ENCODE measurements at regions not wholly inside any gene's neighbourhood (a gene's known extent, or its start where the extent isn't known, plus 50 kb on each side); places are given as distances from the start of the nearest gene placed in this dataset.
A peak's percentile ranks its signal among the peaks of the same experiment; 100 is the strongest.

GRCh38 chr2:215671244-215671643 lies 235.4 kb upstream of the FN1 start:
- TF ChIP-seq CTCF (IDR thresholded peaks at IDR 0.05; ENCODE audit: control insufficient read depth, insufficient read depth, low read depth, low read length, missing control alignments), result no peak
- no peak for DNase-seq (ENCODE audit: low read depth)
- H3K4me3 ChIP-seq (ENCODE audit: control insufficient read depth, low read depth, low read length), result no peak overlapping the region

GRCh38 chr2:215670396-215670795 lies 234.5 kb upstream of the FN1 start:
- no peak overlapping the region for H3K4me3 ChIP-seq (ENCODE audit: control insufficient read depth, low read depth, low read length)
- TF ChIP-seq CTCF (IDR thresholded peaks at IDR 0.05; ENCODE audit: control insufficient read depth, insufficient read depth, low read depth, low read length, missing control alignments), result no peak
- no peak for DNase-seq (ENCODE audit: low read depth)

GRCh38 chr2:215668378-215668775 lies 232.5 kb upstream of the FN1 start:
- no peak overlapping the region for H3K4me3 ChIP-seq (ENCODE audit: control insufficient read depth, low read depth, low read length)
- no peak for DNase-seq (ENCODE audit: low read depth)
- TF ChIP-seq CTCF (IDR thresholded peaks at IDR 0.05; ENCODE audit: control insufficient read depth, insufficient read depth, low read depth, low read length, missing control alignments), result no peak

GRCh38 chr2:215667585-215668377 lies 231.9 kb upstream of the FN1 start:
- no peak for DNase-seq (ENCODE audit: low read depth)
- no peak for TF ChIP-seq CTCF (IDR thresholded peaks at IDR 0.05; ENCODE audit: control insufficient read depth, insufficient read depth, low read depth, low read length, missing control alignments)
- no peak overlapping the region for H3K4me3 ChIP-seq (ENCODE audit: control insufficient read depth, low read depth, low read length)

GRCh38 chr2:215664847-215665525 lies 229.1 kb upstream of the FN1 start:
- TF ChIP-seq CTCF (IDR thresholded peaks at IDR 0.05; ENCODE audit: control insufficient read depth, insufficient read depth, low read depth, low read length, missing control alignments), result no peak
- DNase-seq (ENCODE audit: low read depth), result peak; percentile 84
- H3K4me3 ChIP-seq (ENCODE audit: control insufficient read depth, low read depth, low read length), result no peak overlapping the region

- no peak for TF ChIP-seq CTCF (IDR thresholded peaks at IDR 0.05; ENCODE audit: control insufficient read depth, insufficient read depth, low read depth, low read length, missing control alignments)
- no peak overlapping the region for H3K4me3 ChIP-seq (ENCODE audit: control insufficient read depth, low read depth, low read length)
- DNase-seq (ENCODE audit: low read depth), result no peak
Observed at GRCh38 chr2:215662715-215663114, 226.8 kb upstream of the FN1 start.
